PC-3 (cell line): ENCODE measurements at regions not wholly inside any gene's neighbourhood (a gene's known extent, or its start where the extent isn't known, plus 50 kb on each side); places are given as distances from the start of the nearest gene placed in this dataset.

Source experiments
- EZH2phosphoT487 ChIP-seq: fragments of 300-600 bp; sonication (generic); IDR thresholded peaks from 2 replicates; pipeline ENCODE4 v1.6.1; 2018; ENCODE audit warnings: mild to moderate bottlenecking, antibody characterized with exemption, low read length, borderline replicate concordance
- TF ChIP-seq, protein P1 (sequence below): fragments of 300-600 bp; sonication (generic); conservative IDR thresholded peaks from 2 replicates; pipeline ENCODE4 v1.5.1; 2017; ENCODE audit warnings: antibody characterized with exemption, low read depth, mild to moderate bottlenecking, low read length

DNA sequence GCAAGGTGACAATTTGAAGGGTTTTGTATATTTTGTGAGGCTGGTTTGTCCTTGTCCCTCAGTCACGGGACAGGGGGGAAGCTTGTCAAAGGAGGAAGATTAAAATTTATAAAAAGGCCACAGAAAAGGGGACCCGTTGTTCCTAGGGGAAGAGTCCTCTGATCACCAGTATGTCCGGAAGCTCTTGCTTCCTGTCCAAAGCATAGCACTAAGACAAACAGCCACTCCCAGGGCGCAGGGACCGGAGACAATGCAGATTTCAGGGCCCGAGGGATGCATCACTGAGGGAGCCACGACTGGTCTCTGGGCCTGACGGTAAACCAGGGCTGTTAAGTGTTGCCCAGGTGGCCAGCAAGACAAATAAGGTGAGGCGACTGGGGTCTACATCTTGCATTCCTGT lies 95.2 kb downstream of the MAF start:
- TF ChIP-seq, protein P1, sequence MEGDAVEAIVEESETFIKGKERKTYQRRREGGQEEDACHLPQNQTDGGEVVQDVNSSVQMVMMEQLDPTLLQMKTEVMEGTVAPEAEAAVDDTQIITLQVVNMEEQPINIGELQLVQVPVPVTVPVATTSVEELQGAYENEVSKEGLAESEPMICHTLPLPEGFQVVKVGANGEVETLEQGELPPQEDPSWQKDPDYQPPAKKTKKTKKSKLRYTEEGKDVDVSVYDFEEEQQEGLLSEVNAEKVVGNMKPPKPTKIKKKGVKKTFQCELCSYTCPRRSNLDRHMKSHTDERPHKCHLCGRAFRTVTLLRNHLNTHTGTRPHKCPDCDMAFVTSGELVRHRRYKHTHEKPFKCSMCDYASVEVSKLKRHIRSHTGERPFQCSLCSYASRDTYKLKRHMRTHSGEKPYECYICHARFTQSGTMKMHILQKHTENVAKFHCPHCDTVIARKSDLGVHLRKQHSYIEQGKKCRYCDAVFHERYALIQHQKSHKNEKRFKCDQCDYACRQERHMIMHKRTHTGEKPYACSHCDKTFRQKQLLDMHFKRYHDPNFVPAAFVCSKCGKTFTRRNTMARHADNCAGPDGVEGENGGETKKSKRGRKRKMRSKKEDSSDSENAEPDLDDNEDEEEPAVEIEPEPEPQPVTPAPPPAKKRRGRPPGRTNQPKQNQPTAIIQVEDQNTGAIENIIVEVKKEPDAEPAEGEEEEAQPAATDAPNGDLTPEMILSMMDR, result no peak
- TF ChIP-seq EZH2phosphoT487, result no peak
